ENCODE measurements at regions not wholly inside any gene's neighbourhood (a gene's known extent, or its start where the extent isn't known, plus 50 kb on each side); places are given as distances from the start of the nearest gene placed in this dataset.
A peak's percentile ranks its signal among the peaks of the same experiment; 100 is the strongest.
"Not testable (repeated sequence)": the region's sequence is repeated elsewhere in the genome, so short reads cannot be mapped to it uniquely, and the experiment has no call there.

- no peak for DNase-seq
- intact Hi-C loops (cut with micrococcal nuclease), result no loop called here
- no peak for ATAC-seq
These were observed 67.9 kb downstream of the FAM47C start for GRCh38 chrX:37075892-37076595.

- intact Hi-C loops (cut with micrococcal nuclease), result no loop called here
- no peak for ATAC-seq
- DNase-seq, result no peak
These were observed 68.8 kb downstream of the FAM47C start for GRCh38 chrX:37076983-37077382.

- ATAC-seq (no peak), DNase-seq (no peak)
- intact Hi-C loops (cut with micrococcal nuclease), result no loop called here
These were observed 69.7 kb downstream of the FAM47C start for GRCh38 chrX:37077646-37078433.

GRCh38 chrX:37078434-37078703, 70.2 kb downstream of the FAM47C start:
- no peak for ATAC-seq
- intact Hi-C loops (cut with micrococcal nuclease), result no loop called here
- DNase-seq, result no peak

- ATAC-seq (no peak), DNase-seq (no peak)
- intact Hi-C loops (cut with micrococcal nuclease), result no loop called here
These were observed 75.7 kb downstream of the FAM47C start for GRCh38 chrX:37083880-37084279.

- not testable (repeated sequence) for DNase-seq
- peak; percentile 46 for ATAC-seq
These were observed 77.5 kb downstream of the FAM47C start for GRCh38 chrX:37085699-37086098.

GRCh38 chrX:37086820-37087219, 78.7 kb downstream of the FAM47C start:
- ATAC-seq, result peak; percentile 93
- intact Hi-C loops (cut with micrococcal nuclease); DNase-seq: not testable (repeated sequence)

More at GRCh38 chrX:37085699-37086098, 77.5 kb downstream of the FAM47C start:
- intact Hi-C loops (cut with micrococcal nuclease), result not testable (repeated sequence)

GRCh38 chrX:37087875-37088274, 79.7 kb downstream of the FAM47C start:
- DNase-seq; intact Hi-C loops (cut with micrococcal nuclease): not testable (repeated sequence)

GRCh38 chrX:37088778-37089177, 80.6 kb downstream of the FAM47C start:
- ATAC-seq; intact Hi-C loops (cut with micrococcal nuclease); DNase-seq: not testable (repeated sequence)

More at GRCh38 chrX:37087875-37088274, 79.7 kb downstream of the FAM47C start:
- not testable (repeated sequence) for ATAC-seq

- DNase-seq; intact Hi-C loops (cut with micrococcal nuclease); ATAC-seq: not testable (repeated sequence)
These were observed 82.0 kb downstream of the FAM47C start for GRCh38 chrX:37090142-37090541.

- ATAC-seq; intact Hi-C loops (cut with micrococcal nuclease); DNase-seq: not testable (repeated sequence)
These were observed 88.4 kb downstream of the FAM47C start for GRCh38 chrX:37096422-37097124.

Data from left ventricle myocardium superior (tissue), 1 donor.